ENCODE measurements at regions not wholly inside any gene's neighbourhood (a gene's known extent, or its start where the extent isn't known, plus 50 kb on each side); places are given as distances from the start of the nearest gene placed in this dataset.

GRCh38 chr10:69686866-69687265, 56.8 kb downstream of the FAM241B start (continued):
- no peak for TF ChIP-seq ZBTB33 (CRISPR knock-in tag; IDR thresholded peaks at IDR 0.05)
- no peak for TF ChIP-seq ETV6 (CRISPR knock-in tag; conservative IDR thresholded peaks at IDR 0.05)
- TF ChIP-seq ATF7-NPFF (CRISPR knock-in tag; IDR thresholded peaks at IDR 0.05; ENCODE audit: low read depth) = no peak

DNA sequence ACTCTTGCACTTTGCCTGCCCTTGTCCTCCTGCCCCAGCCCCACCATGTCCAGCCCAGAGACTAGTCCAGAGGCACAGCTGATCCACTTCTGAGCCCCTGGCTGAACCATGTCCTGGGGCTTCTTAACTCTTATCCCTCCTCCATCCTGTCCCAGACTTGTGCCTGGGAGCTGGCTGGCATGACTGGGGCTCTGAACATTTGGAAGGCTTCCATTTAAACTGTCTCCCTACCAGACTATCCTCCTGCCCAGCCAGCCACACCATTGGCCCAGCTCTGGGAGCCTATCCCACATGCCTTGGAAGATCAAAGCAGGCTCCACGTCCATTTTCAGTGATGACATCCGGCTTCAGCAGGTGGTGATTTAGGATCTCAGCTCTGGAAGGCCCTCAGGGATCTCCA, 57.4 kb downstream of the FAM241B start:
- POLR2A ChIA-PET = no interaction called here
- WGBS (ENCODE audit: low lambda C conversion rate) = 0% methylated on average over 2 of the region's 2 CpGs
- Histone ChIP-seq H2AFZ (ENCODE audit: low read length) (no peak overlapping the region), H4K20me1 (ENCODE audit: insufficient read depth, low read length) (no peaks in the 10 kb centered on the region), H3K4me2 (ENCODE audit: low read depth, low read length) (no peak overlapping the region), H3K4me1 (ENCODE audit: insufficient read depth, low read length) (peaks cover 29% of the 10 kb centered on the region), H3K4me3 (replicated peaks in 1 of 3; ENCODE audit: insufficient read depth in 1 of 3, low read depth in 2 of 3, low read length in 3 of 3) (no peak overlapping the region), H3K27me3 (ENCODE audit: control insufficient read depth in 1 of 2, insufficient read depth in 2 of 2, low read length in 2 of 2) (peaks cover under 1 to 13% of the 10 kb centered on the region in 2 experiments; a peak in 1 of 5 replicates), H3K79me2 (ENCODE audit: insufficient read depth, low read length) (no peaks in the 10 kb centered on the region), H3K9me3 (ENCODE audit: low read length) (no peaks in the 10 kb centered on the region), H3K9ac (ENCODE audit: insufficient read depth, low read depth, low read length) (no peak overlapping the region), H3K36me3 (replicated peaks in 1 of 2; ENCODE audit: control insufficient read depth in 1 of 2, insufficient read depth in 2 of 2, low read length in 2 of 2) (no peaks in the 10 kb centered on the region), H3K27ac (ENCODE audit: extremely low read length, insufficient read depth, low read length) (no peak overlapping the region)
- in situ Hi-C loops (cut with HindIII; ENCODE audit: extremely low pct_ligation_motif_present, low pct_unique_long_range_greater_than_20kb) (no loop called here), intact Hi-C loops (cut with micrococcal nuclease; ENCODE audit: unreplicated experiment) (no loop called here)
- FAIRE-seq (no peak), ATAC-seq (no peak), DNase-seq (ENCODE audit: low spot score) (no peak)
- BruUV-seq (replicated peaks) = no TSS peak
- CTCF ChIA-PET (ENCODE audit: low intra/inter-chr PET ratio, low total read pairs) = no interaction called here
- TF ChIP-seq ZNF709 (CRISPR knock-in tag; IDR thresholded peaks at IDR 0.05) (no peak), PRMT3 (CRISPR knock-in tag; IDR thresholded peaks at IDR 0.05; ENCODE audit: borderline replicate concordance, low read depth) (no peak), ZNF446 (CRISPR knock-in tag; IDR thresholded peaks at IDR 0.05) (no peak), CREB1 (IDR thresholded peaks at IDR 0.05) (no peak), CREB1 (CRISPR knock-in tag; IDR thresholded peaks at IDR 0.05) (no peak), YEATS4 (CRISPR knock-in tag; IDR thresholded peaks at IDR 0.05; ENCODE audit: borderline replicate concordance) (no peak), NKX3-1 (CRISPR knock-in tag; IDR thresholded peaks at IDR 0.05) (no peak), EHMT2 (IDR thresholded peaks at IDR 0.05; ENCODE audit: borderline replicate concordance, low read depth, low read length) (no peak), SCMH1 (CRISPR knock-in tag; IDR thresholded peaks at IDR 0.05; ENCODE audit: borderline replicate concordance) (no peak), FOXA1 (IDR thresholded peaks at IDR 0.05) (no peak), FOXA1 (CRISPR knock-in tag; IDR thresholded peaks at IDR 0.05) (no peak), KDM5B (CRISPR knock-in tag; IDR thresholded peaks at IDR 0.05; ENCODE audit: borderline replicate concordance) (no peak), ZBTB42 (CRISPR knock-in tag; IDR thresholded peaks at IDR 0.05) (no peak), KAT2B (IDR thresholded peaks at IDR 0.05; ENCODE audit: borderline replicate concordance, low read depth, low read length) (no peak), ZNF589 (CRISPR knock-in tag; conservative IDR thresholded peaks at IDR 0.05) (no peak), ATF4 (CRISPR knock-in tag; IDR thresholded peaks at IDR 0.05) (no peak), MED13 (CRISPR knock-in tag; IDR thresholded peaks at IDR 0.05) (no peak), ZNF713 (CRISPR knock-in tag; IDR thresholded peaks at IDR 0.05) (no peak)
- TF ChIP-seq, protein P1, sequence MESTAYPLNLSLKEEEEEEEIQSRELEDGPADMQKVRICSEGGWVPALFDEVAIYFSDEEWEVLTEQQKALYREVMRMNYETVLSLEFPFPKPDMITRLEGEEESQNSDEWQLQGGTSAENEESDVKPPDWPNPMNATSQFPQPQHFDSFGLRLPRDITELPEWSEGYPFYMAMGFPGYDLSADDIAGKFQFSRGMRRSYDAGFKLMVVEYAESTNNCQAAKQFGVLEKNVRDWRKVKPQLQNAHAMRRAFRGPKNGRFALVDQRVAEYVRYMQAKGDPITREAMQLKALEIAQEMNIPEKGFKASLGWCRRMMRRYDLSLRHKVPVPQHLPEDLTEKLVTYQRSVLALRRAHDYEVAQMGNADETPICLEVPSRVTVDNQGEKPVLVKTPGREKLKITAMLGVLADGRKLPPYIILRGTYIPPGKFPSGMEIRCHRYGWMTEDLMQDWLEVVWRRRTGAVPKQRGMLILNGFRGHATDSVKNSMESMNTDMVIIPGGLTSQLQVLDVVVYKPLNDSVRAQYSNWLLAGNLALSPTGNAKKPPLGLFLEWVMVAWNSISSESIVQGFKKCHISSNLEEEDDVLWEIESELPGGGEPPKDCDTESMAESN (CRISPR knock-in tag; conservative IDR thresholded peaks at IDR 0.05) = no peak
